Activated T-helper 17 cell treated with anti-CD3 and anti-CD28 coated beads, Interleukin-2, amount 50 U/mL, for 72 hours (primary cell): ENCODE measurements at regions not wholly inside any gene's neighbourhood (a gene's known extent, or its start where the extent isn't known, plus 50 kb on each side); places are given as distances from the start of the nearest gene placed in this dataset.

Experiments used
- ATAC-seq: fragments of 150-1000 bp; cut with Tn5 transposase; replicated peaks from 2 replicates; pipeline ENCODE4 v1.10.0; 2021; ENCODE audit warnings: mild to moderate bottlenecking, moderate library complexity
- H3K27ac Mint-ChIP-seq: one replicate; pipeline ENCODE4 v1.8.0; 2022; ENCODE audit warnings: mixed read lengths
- H3K27me3 Mint-ChIP-seq: one replicate; pipeline ENCODE4 v1.8.0; 2022; ENCODE audit warnings: mixed read lengths
- H3K36me3 Mint-ChIP-seq: one replicate; pipeline ENCODE4 v1.8.0; 2022; ENCODE audit warnings: low read depth, mild to moderate bottlenecking, mixed read lengths
- H3K4me1 Mint-ChIP-seq: one replicate; pipeline ENCODE4 v1.8.0; 2022; ENCODE audit warnings: mixed read lengths
- H3K4me3 Mint-ChIP-seq: one replicate; pipeline ENCODE4 v1.8.0; 2022; ENCODE audit warnings: mild to moderate bottlenecking, mixed read lengths
- H3K9me3 Mint-ChIP-seq: one replicate; pipeline ENCODE4 v1.8.0; 2022; ENCODE audit warnings: mixed read lengths

DNA sequence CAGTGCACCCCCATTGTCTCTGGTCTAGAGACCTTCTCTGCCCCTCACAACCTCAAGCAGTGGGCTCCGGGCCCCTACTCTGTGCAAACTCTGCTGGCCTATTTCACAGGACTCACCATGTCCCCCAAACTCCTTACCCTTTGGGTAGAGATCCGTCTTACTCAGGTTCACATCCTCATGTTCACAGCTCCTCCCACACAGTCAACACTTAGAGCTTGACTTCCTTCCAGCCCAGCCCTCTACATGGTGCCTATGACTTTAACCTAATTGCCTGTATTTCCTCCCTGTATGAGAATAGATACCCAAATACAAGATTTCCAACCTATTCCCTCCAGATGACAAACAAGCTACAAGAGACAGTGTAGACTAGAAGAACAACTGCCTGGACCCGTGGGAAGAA is 528.6 kb upstream of the JARID2 start:
- Mint-ChIP-seq H3K4me3 (peak overlapping the region; percentile 71), H3K9me3 (peaks cover 5% of the 10 kb centered on the region), H3K27ac (peak overlapping the region; percentile 86), H3K36me3 (peaks cover 25% of the 10 kb centered on the region), H3K27me3 (no peaks in the 10 kb centered on the region), H3K4me1 (peaks cover 48% of the 10 kb centered on the region)
- ATAC-seq = peak; percentile 73

DNA sequence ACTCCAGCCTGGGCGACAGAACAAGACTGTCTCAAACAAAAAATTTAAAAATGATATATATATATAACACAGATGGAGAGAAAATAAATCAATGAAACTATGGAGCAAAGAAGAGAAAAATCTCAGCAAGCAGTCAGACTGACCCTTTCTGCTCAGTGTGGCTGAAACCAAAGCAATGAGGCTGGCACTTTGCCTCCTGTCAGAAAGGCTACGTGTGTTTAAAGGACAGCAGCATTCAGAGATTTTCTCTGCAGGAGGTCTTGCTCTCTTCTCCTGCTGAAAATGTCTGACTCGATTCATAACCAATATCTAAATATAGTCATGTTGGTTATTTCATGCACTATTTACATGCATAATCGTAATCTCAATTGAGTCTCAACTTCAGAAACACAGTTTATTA is 527.0 kb upstream of the JARID2 start:
- ATAC-seq = no peak
- Mint-ChIP-seq H3K4me1 (peaks cover 42% of the 10 kb centered on the region), H3K27me3 (no peaks in the 10 kb centered on the region), H3K36me3 (peaks cover 17% of the 10 kb centered on the region), H3K27ac (peak overlapping the region; percentile 78), H3K9me3 (peaks cover 5% of the 10 kb centered on the region), H3K4me3 (peak overlapping the region; percentile 46)

DNA sequence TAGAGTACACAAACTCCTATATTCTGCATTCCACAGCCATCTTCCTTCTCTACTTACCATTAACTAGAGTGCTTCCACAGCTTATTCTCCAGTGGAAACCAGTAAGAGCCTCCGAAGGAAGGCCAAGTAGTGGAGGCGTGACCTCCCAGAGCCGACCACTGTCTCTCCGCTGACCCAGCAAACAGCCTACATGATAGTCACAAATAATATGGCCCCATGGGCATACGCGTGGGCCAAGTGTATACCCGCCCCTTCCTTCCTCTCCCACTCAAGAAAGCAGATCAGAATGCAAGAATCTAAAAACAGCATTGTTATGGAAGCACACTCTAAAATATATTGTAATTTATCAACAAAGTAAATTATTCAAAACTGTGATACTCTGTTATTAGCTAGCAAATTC is 526.6 kb upstream of the JARID2 start:
- Mint-ChIP-seq H3K4me1 (peaks cover 41% of the 10 kb centered on the region), H3K27ac (peak overlapping the region; percentile 78), H3K4me3 (peak overlapping the region; percentile 46), H3K36me3 (peaks cover 17% of the 10 kb centered on the region), H3K9me3 (peaks cover 5% of the 10 kb centered on the region), H3K27me3 (no peaks in the 10 kb centered on the region)
- ATAC-seq = no peak

- peak overlapping the region; percentile 78 for H3K27ac Mint-ChIP-seq
Measured at GRCh38 chr6:14720411-14721102, 525.3 kb upstream of the JARID2 start.

DNA sequence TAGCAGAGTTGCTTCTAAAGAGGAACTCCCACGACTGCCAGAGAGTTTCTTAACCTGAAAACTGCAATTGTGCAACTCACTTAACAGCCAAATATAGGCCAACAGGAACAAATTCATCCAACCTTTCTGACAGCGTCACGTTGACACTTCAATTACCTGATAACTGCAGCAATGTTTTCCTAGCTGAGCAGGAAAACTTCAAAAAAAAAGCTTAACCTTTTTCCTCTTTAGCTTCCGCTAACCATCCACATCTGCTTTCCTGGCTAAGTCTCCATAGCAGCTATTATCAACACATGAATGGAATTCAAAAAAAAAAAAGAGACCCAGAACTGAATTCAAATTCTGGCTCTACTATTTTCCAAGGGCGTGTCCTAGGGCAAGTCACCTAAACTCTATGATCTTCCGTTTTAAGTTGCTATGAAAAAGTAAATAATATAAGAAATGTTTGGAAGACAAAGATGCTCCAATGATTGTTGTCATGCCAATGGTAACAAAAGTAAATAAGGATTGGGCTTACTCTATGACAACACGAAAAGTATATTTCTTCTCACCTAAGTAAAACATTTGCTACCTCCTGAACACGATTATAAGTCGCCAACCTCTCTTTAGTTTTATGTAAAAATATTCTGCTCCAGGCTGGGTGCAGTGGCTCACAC is 524.6 kb upstream of the JARID2 start:
- peak; percentile 32 for ATAC-seq
- H3K27ac Mint-ChIP-seq = peak overlapping the region; percentile 78
- peaks cover 32% of the 10 kb centered on the region for H3K4me1 Mint-ChIP-seq
- peaks cover 5% of the 10 kb centered on the region for H3K9me3 Mint-ChIP-seq
- H3K27me3 Mint-ChIP-seq = no peaks in the 10 kb centered on the region
- peak overlapping the region; percentile 46 for H3K4me3 Mint-ChIP-seq
- peaks cover 4% of the 10 kb centered on the region for H3K36me3 Mint-ChIP-seq

More at GRCh38 chr6:14720411-14721102, 525.3 kb upstream of the JARID2 start:
- ATAC-seq = no peak
- peaks cover 9% of the 10 kb centered on the region for H3K36me3 Mint-ChIP-seq
- H3K27me3 Mint-ChIP-seq = no peaks in the 10 kb centered on the region
- peak overlapping the region; percentile 46 for H3K4me3 Mint-ChIP-seq
- peaks cover 5% of the 10 kb centered on the region for H3K9me3 Mint-ChIP-seq
- H3K4me1 Mint-ChIP-seq = peaks cover 32% of the 10 kb centered on the region

GRCh38 chr6:14722001-14722562 is 523.8 kb upstream of the JARID2 start:
- H3K9me3 Mint-ChIP-seq = peaks cover 5% of the 10 kb centered on the region
- H3K36me3 Mint-ChIP-seq = peaks cover 4% of the 10 kb centered on the region
- H3K4me3 Mint-ChIP-seq = peak overlapping the region; percentile 46
- H3K4me1 Mint-ChIP-seq = peaks cover 34% of the 10 kb centered on the region
- H3K27me3 Mint-ChIP-seq = no peaks in the 10 kb centered on the region
- ATAC-seq = no peak
- H3K27ac Mint-ChIP-seq = peak overlapping the region; percentile 78

DNA sequence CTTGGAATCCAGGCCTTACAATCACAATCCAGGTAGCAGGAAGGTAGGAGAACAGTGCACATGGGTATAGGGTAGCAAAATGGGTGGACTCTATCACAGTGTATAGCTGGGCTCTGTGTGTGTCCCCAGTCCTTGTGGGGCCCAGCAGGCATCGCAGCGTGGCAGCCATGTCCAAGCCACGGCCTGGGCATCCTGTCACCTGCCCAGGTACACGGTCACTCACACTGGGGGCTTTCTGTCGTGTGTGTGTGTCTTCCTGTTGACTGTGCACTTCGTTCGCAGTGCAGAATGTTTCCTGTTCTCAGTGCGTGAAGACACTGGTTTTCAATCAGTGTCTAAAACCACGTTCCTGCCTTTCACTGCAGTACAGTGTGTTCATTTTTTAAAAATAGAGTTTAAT is 523.2 kb upstream of the JARID2 start:
- peak overlapping the region; percentile 78 for H3K27ac Mint-ChIP-seq
- H3K4me1 Mint-ChIP-seq = peaks cover 31% of the 10 kb centered on the region

DNA sequence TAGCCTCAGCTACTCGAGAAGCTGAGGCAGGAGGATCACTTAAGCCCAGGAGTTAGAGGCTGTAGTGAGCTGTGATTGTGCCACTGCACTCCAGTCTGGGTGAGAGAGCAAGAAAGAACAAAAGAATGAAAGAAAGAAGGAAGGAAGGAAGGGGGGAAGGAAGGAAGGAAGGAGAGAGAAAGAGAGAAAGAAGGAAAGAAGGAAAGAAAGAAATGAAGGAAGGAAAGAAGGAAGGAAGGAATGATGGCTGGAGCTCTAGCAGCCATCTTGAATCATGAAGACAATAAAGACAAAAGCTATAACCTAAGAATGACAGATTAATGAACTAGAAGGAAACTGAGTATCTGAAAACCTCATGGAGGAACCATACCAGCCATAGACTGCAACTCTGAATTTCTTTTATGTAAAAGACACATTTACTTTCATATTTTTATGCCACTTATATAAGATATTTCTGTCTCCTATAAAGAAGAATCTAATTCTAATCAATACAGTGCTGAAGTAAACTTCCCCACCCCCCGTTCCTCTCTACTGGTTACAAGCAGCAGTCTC is 522.3 kb upstream of the JARID2 start:
- Mint-ChIP-seq H3K4me1 (peaks cover 29% of the 10 kb centered on the region), H3K27ac (peak overlapping the region; percentile 78), H3K4me3 (peak overlapping the region; percentile 46), H3K36me3 (peaks cover 4% of the 10 kb centered on the region), H3K9me3 (no peaks in the 10 kb centered on the region), H3K27me3 (no peaks in the 10 kb centered on the region)
- ATAC-seq = no peak

More for the DNA sequence above, 523.2 kb upstream of the JARID2 start:
- peak overlapping the region; percentile 46 for H3K4me3 Mint-ChIP-seq
- ATAC-seq = peak; percentile 52
- no peaks in the 10 kb centered on the region for H3K36me3 Mint-ChIP-seq
- H3K27me3 Mint-ChIP-seq = no peaks in the 10 kb centered on the region
- peaks cover 1% of the 10 kb centered on the region for H3K9me3 Mint-ChIP-seq

GRCh38 chr6:14724549-14724948 is 521.3 kb upstream of the JARID2 start:
- peaks cover 31% of the 10 kb centered on the region for H3K4me1 Mint-ChIP-seq
- no peak for ATAC-seq
- peaks cover 4% of the 10 kb centered on the region for H3K36me3 Mint-ChIP-seq
- no peaks in the 10 kb centered on the region for H3K9me3 Mint-ChIP-seq
- no peaks in the 10 kb centered on the region for H3K27me3 Mint-ChIP-seq
- H3K27ac Mint-ChIP-seq = peak overlapping the region; percentile 78
- H3K4me3 Mint-ChIP-seq = no peak overlapping the region

- H3K4me3 Mint-ChIP-seq = peak overlapping the region; percentile 78
- peaks cover 39% of the 10 kb centered on the region for H3K4me1 Mint-ChIP-seq
- no peaks in the 10 kb centered on the region for H3K9me3 Mint-ChIP-seq
- H3K27me3 Mint-ChIP-seq = no peaks in the 10 kb centered on the region
- peak; percentile 56 for ATAC-seq
- H3K36me3 Mint-ChIP-seq = peaks cover 11% of the 10 kb centered on the region
- H3K27ac Mint-ChIP-seq = peak overlapping the region; percentile 100
Measured at GRCh38 chr6:14726816-14727493, 518.9 kb upstream of the JARID2 start.

DNA sequence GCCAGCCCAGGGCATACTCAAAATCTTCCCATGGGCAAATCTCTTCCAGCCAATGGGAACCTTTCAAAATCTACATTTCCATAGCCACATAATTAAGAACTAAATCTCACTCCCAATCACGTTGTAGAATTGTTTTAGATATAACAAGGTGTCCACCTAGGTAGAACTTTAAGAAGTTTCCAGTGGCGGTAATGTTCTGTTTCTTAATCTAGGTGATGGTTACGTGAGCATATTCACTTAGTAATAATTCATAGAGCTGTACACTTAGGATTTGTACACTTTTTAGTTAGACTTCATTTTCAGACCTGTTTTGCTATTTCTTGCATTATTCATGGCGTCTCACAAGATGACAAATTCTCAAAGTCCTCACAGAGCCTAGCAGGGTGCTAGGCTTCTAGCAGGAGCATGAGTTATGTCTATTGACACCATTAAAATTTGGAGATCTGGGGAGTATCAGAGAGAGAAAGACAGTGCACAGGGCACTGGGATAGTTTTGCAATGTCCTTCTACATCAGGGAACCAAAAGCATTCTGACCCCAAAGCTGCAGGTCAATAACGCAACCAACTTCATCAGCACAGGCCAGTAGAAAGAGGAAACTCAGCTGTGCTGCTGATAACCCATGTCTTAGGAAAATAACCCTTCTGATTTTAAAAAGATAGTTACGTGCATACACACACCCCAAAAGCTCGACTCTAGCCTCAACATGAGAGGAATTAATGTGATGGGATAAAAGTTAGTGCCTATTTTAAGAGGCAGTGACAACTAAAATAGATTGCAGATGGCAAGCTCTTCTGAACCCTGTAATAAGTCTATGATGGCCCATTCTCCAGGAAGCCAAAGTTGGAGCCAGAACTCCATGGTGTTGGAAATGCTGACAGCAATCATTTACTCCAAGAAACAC is 518.1 kb upstream of the JARID2 start:
- peak overlapping the region; percentile 78 for H3K4me3 Mint-ChIP-seq
- ATAC-seq = no peak
- peak overlapping the region; percentile 100 for H3K27ac Mint-ChIP-seq
- H3K36me3 Mint-ChIP-seq = peaks cover 16% of the 10 kb centered on the region
- H3K4me1 Mint-ChIP-seq = peaks cover 47% of the 10 kb centered on the region
- H3K9me3 Mint-ChIP-seq = no peaks in the 10 kb centered on the region
- no peaks in the 10 kb centered on the region for H3K27me3 Mint-ChIP-seq

GRCh38 chr6:14728396-14729024 is 517.4 kb upstream of the JARID2 start:
- Mint-ChIP-seq H3K4me1 (peaks cover 51% of the 10 kb centered on the region), H3K27ac (peak overlapping the region; percentile 100), H3K36me3 (peaks cover 24% of the 10 kb centered on the region), H3K9me3 (no peaks in the 10 kb centered on the region), H3K27me3 (no peaks in the 10 kb centered on the region), H3K4me3 (peak overlapping the region; percentile 78)
- no peak for ATAC-seq

DNA sequence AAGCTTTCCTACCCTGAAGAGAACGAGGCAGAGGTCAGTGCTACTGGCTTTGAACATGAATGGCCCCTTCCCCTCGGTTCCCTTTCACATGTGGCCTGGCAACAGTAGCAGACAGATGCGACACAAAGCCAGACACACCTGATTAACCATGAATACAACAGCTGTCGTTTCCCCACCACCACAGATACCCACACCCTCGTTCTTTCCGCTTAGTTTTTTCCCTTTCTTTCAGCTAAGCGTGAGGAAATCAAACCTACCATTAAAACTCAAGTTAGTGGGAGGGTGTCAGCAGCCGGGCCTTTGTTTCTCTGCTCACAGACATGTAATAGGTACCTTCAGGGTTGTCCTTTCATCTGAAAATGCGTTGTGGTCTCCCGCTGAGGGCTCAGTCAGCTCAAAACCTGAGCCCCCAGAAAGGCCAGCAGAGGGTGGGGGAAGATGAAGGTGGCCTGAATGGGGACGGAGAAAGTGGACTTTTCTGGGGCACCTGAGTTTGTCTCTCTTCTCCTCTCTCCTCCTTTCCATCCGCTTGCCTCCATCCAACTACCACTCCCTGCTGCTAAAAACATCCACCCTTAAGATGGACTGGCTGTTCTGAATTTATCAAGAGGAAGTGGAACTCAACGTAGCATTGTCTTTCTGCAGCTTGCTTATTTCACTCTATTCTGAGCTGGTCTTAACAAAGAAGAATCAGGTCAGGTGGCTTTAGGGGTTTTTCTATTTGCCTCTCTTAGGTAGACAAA is 516.6 kb upstream of the JARID2 start:
- H3K4me3 Mint-ChIP-seq = peak overlapping the region; percentile 78

More for the DNA sequence above, 516.6 kb upstream of the JARID2 start:
- H3K27me3 Mint-ChIP-seq = no peaks in the 10 kb centered on the region
- ATAC-seq = no peak
- H3K4me1 Mint-ChIP-seq = peaks cover 57% of the 10 kb centered on the region
- H3K36me3 Mint-ChIP-seq = peaks cover 32% of the 10 kb centered on the region
- H3K9me3 Mint-ChIP-seq = no peaks in the 10 kb centered on the region
- H3K27ac Mint-ChIP-seq = peak overlapping the region; percentile 100
